Peyer's patch (tissue), 4 donors: ENCODE measurements at regions not wholly inside any gene's neighbourhood (a gene's known extent, or its start where the extent isn't known, plus 50 kb on each side); places are given as distances from the start of the nearest gene placed in this dataset.

Source experiments
- DNase-seq, 3 donors: peaks; one replicate each; pipeline ENCODE4 v3.0.0-alpha.2; 2017 to 2019
- H3K27ac ChIP-seq, 4 donors: fragments of 200-600 bp; sonication (generic); one replicate each; pipeline ENCODE4 v1.5.1; 2016 to 2019
- H3K27me3 ChIP-seq, 2 donors: fragments of 200-600 bp; sonication (generic); one replicate each; pipeline ENCODE4 v1.5.1; 2019
- H3K36me3 ChIP-seq, 3 donors: fragments of 200-600 bp; sonication (generic); one replicate each; pipeline ENCODE4 v1.5.1; 2016 to 2019
- H3K4me1 ChIP-seq, 4 donors: fragments of 200-600 bp; sonication (generic); one replicate each; pipeline ENCODE4 v1.5.1; 2016 to 2019
- H3K4me3 ChIP-seq, 4 donors: fragments of 200-600 bp; sonication (generic); 1 replicate in 3 of 4; 2 replicates in 1 of 4; pipeline ENCODE4 v1.5.1; 2016 to 2019; ENCODE audit warnings: mild to moderate bottlenecking in 1 of 4
- H3K9me3 ChIP-seq, 4 donors: fragments of 200-600 bp; sonication (generic); one replicate each; pipeline ENCODE4 v1.5.1; 2016 to 2019; ENCODE audit warnings: mild to moderate bottlenecking in 1 of 4
- POLR2A ChIP-seq, 2 donors: fragments of 450-650 bp; IDR thresholded peaks; one replicate each; pipeline ENCODE4 v1.5.1; 2017; ENCODE audit warnings: antibody characterized with exemption in 2 of 2, mild to moderate bottlenecking in 2 of 2, moderate library complexity in 2 of 2
- TF ChIP-seq, protein P1 (sequence below), 6 experiments: fragments of 450-650 bp in 4 of 6; fragments of 200-600 bp in 2 of 6; sonication (generic) in 1 of 6; IDR thresholded peaks; one replicate each; pipeline ENCODE4 v1.5.1; 2017 to 2019; ENCODE audit warnings: antibody characterized with exemption in 6 of 6, mild to moderate bottlenecking in 3 of 6, moderate library complexity in 1 of 6

DNA sequence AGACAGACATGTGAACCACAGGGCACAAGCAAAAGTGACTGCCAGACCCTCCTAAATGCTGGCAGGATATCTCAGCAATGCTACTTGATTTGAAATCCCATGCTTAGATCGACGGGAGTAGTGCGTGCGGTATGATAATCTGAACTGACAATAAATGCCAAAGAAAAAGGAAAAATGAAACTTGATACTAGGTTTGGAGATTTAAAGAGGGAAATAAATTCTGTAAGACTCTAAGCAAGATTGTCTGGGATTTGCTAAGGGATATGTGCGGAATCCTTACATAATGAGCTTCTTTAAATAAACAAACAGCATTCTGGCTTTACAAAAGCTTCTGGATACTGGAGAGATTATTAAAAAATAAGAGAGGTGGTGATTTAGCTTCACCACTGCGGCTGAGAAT lies 203.6 kb downstream of the CAAP1 start:
- no peaks in the 10 kb centered on the region for H3K9me3 ChIP-seq
- TF ChIP-seq, protein P1, sequence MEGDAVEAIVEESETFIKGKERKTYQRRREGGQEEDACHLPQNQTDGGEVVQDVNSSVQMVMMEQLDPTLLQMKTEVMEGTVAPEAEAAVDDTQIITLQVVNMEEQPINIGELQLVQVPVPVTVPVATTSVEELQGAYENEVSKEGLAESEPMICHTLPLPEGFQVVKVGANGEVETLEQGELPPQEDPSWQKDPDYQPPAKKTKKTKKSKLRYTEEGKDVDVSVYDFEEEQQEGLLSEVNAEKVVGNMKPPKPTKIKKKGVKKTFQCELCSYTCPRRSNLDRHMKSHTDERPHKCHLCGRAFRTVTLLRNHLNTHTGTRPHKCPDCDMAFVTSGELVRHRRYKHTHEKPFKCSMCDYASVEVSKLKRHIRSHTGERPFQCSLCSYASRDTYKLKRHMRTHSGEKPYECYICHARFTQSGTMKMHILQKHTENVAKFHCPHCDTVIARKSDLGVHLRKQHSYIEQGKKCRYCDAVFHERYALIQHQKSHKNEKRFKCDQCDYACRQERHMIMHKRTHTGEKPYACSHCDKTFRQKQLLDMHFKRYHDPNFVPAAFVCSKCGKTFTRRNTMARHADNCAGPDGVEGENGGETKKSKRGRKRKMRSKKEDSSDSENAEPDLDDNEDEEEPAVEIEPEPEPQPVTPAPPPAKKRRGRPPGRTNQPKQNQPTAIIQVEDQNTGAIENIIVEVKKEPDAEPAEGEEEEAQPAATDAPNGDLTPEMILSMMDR (IDR thresholded peaks at IDR 0.05): no peak
- TF ChIP-seq POLR2A (IDR thresholded peaks at IDR 0.05): no peak
- no peak overlapping the region for H3K27ac ChIP-seq

DNA sequence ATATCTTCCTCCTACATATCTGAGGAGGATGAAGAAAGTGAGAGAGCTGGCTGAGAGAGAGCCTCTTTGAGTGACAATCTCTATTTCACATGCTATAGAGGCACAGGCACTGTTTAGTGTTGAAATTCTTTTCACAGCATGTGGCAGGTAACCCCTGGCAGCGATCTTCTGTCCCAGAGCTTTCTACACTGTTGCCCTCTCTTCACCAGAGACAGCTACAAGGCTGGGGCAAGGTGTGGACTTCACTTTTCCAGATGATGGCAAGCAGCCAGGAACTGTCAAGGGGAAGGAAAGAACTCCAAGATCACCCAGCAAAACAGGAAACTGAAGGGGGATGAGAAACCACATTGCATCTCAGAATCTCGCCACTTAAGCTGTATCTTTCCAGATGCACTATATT lies 205.2 kb downstream of the CAAP1 start:
- no peaks in the 10 kb centered on the region for H3K36me3 ChIP-seq
- no peak for TF ChIP-seq POLR2A (IDR thresholded peaks at IDR 0.05)
- TF ChIP-seq, protein P1 (IDR thresholded peaks at IDR 0.05): no peak
- no peak overlapping the region for H3K4me3 ChIP-seq
- H3K4me1 ChIP-seq: no peaks in the 10 kb centered on the region
- H3K27ac ChIP-seq: no peak overlapping the region
- no peaks in the 10 kb centered on the region for H3K27me3 ChIP-seq
- no peak for DNase-seq
- no peaks in the 10 kb centered on the region for H3K9me3 ChIP-seq

More for the DNA sequence above, 203.6 kb downstream of the CAAP1 start:
- Histone ChIP-seq H3K4me3 (no peak overlapping the region), H3K4me1 (no peaks in the 10 kb centered on the region), H3K36me3 (no peaks in the 10 kb centered on the region), H3K27me3 (no peaks in the 10 kb centered on the region)
- no peak for DNase-seq

DNA sequence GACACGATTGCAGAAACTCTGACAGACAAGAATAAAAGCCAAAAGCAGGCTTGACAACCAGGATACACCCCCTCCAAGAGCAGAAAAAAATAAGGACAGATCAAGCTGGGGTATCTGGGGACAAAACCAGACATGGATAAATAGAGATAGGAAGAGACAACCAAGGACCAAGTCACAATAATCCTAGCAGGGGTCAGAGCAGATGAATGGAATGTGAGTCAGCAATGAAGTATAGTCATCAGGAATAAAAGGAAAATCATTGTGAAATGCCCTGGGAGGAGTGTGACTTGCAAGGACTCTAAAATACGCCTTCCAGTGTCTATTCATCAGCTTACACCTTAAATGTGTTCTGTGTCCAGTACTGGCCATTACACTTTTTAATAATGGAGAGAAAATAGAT lies 206.8 kb downstream of the CAAP1 start:
- no peaks in the 10 kb centered on the region for H3K4me1 ChIP-seq
- no peaks in the 10 kb centered on the region for H3K9me3 ChIP-seq
- DNase-seq: no peak
- no peak overlapping the region for H3K4me3 ChIP-seq
- TF ChIP-seq POLR2A (IDR thresholded peaks at IDR 0.05): no peak
- TF ChIP-seq, protein P1 (IDR thresholded peaks at IDR 0.05): no peak
- no peaks in the 10 kb centered on the region for H3K27me3 ChIP-seq
- no peaks in the 10 kb centered on the region for H3K36me3 ChIP-seq
- H3K27ac ChIP-seq: no peak overlapping the region

DNA sequence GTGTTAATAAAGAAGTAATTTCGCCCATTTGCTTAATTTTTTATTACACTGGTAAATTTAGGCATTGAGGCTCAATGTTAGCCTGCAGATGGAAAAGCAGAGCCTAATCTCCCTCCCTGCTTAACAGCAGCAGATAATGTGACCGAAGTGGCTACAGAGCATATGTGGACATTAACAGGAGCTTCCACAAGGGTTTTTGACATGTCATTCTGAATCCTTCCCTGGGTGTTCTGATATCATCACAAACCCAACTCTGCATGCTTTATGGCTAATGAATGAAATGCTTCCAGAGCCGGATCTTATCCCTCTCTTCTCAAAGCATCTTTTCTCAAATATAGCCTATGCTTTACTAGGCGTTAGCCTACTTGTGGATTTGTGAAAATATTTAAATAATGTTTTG lies 208.6 kb downstream of the CAAP1 start:
- Histone ChIP-seq H3K27ac (no peak overlapping the region), H3K4me3 (no peak overlapping the region), H3K4me1 (no peaks in the 10 kb centered on the region), H3K36me3 (no peaks in the 10 kb centered on the region), H3K9me3 (no peaks in the 10 kb centered on the region), H3K27me3 (no peaks in the 10 kb centered on the region)
- TF ChIP-seq POLR2A (IDR thresholded peaks at IDR 0.05): no peak
- TF ChIP-seq, protein P1 (IDR thresholded peaks at IDR 0.05): no peak
- DNase-seq: no peak

DNA sequence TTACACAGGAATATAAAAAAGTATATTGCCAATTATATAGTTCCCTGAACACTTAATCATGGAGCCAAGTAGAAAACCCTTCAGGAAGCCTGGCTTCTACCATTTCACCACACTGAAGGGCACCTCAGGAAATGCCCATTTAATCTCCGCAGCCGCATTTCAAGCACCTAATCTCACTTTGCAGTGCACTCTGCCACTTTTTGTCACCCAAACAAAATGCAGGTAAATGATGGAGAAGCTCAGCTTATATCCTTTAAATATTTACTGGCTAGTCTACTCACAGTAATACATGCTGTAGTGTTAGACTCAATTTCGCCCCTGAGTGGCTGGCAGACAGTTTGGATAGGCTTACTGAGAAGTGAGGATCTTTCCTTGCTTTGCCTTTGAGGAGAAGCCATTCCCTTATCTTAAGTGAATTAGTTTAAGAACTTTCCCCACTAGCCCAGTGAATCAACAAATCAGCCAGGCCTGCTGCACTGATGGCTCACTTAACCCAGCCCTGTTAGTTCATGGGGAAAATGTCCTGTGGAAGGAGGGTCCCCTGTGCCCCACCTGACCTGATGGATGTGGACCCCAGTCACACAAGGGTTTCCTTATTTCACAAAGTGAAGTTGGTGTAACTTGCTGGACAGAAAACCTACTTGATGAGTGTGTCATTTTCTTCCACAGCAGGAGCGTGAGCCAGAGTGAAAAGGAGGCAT lies 209.7 kb downstream of the CAAP1 start:
- Histone ChIP-seq H3K4me1 (no peaks in the 10 kb centered on the region), H3K27ac (no peak overlapping the region), H3K36me3 (no peaks in the 10 kb centered on the region), H3K27me3 (no peaks in the 10 kb centered on the region), H3K9me3 (no peaks in the 10 kb centered on the region), H3K4me3 (no peak overlapping the region)
- DNase-seq: no peak
- TF ChIP-seq, protein P1 (IDR thresholded peaks at IDR 0.05): no peak
- no peak for TF ChIP-seq POLR2A (IDR thresholded peaks at IDR 0.05)

DNA sequence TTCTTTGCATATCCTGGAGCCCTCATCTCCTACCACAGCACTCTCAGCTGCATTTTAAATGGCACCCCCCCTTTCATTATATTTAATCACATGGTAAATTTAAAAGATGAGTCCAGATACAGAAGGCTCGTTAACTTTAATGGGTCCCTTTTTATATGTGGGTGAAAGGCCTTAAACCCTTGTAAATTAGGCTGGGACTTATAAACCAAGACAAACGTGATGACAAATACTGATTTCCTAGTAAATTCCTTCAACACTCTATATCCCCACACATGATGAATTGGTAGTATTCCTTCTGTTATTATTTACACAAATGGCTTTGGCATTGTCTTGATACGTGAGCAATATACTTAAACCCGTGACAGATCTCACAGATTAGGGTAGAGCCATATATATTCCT lies 210.6 kb downstream of the CAAP1 start:
- H3K4me1 ChIP-seq: no peaks in the 10 kb centered on the region
- DNase-seq: no peak
- no peaks in the 10 kb centered on the region for H3K9me3 ChIP-seq
- no peak overlapping the region for H3K4me3 ChIP-seq
- TF ChIP-seq, protein P1 (IDR thresholded peaks at IDR 0.05): no peak
- no peak for TF ChIP-seq POLR2A (IDR thresholded peaks at IDR 0.05)
- H3K27me3 ChIP-seq: no peaks in the 10 kb centered on the region
- H3K27ac ChIP-seq: no peak overlapping the region
- H3K36me3 ChIP-seq: no peaks in the 10 kb centered on the region
